GM19463 (cell line): ENCODE measurements at regions not wholly inside any gene's neighbourhood (a gene's known extent, or its start where the extent isn't known, plus 50 kb on each side); places are given as distances from the start of the nearest gene placed in this dataset.
"Not testable (repeated sequence)": the region's sequence is repeated elsewhere in the genome, so short reads cannot be mapped to it uniquely, and the experiment has no call there.

ENCODE experiments used
- ATAC-seq: cut with Tn5 transposase; IDR thresholded peaks from one replicate; pipeline ENCODE4 v1.9.1; 2021; ENCODE audit warnings: mild to moderate bottlenecking, moderate library complexity; ENCODE audit not compliant: unreplicated experiment

GRCh38 chr1:81307786-81308185 lies 492.9 kb upstream of the ADGRL2 start:
- no peak for ATAC-seq

DNA sequence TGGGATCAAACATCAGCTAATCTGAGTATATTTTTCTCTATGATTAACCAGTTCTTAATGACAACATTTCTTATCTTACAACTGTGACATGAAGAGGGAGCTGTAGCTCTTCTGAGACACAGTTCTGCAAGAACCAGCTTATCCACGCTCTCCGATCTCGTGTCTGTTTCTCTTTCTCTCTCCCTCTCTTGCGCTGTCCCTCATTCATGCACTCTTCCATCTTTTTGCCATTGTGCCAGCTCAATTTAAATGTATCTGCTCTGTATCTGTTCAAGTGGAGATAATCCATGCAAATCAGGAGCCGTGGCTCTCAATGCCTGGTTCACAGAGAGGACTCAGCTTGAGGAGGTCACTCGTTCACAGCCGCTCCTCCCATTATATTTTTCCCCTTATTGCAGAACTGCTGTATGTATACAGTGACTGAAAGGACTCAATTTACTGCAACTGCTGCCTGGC lies 494.7 kb upstream of the ADGRL2 start:
- peak; percentile 70 for ATAC-seq

- ATAC-seq = no peak
Observed at GRCh38 chr1:81304187-81304586, 496.5 kb upstream of the ADGRL2 start.

DNA sequence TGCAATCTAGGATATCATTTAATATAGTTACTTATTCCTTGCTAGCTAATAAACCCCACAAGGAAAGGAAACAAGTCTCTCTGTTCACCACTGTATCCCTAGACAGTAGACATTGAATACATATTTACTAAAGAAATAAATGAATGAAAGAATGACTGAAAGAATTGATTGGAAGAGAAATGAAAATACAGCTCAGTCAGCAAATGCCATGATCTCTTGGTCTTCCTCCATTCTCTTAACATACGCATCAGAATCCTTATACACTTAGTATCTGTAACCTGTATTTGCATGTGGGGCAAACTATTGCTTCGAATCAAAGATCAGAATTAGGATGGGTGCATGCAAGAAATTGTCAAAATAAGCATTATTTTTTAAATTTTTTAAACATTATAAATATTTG lies 500.8 kb upstream of the ADGRL2 start:
- no peak for ATAC-seq

GRCh38 chr1:81298266-81298665 lies 502.5 kb upstream of the ADGRL2 start:
- ATAC-seq = no peak

DNA sequence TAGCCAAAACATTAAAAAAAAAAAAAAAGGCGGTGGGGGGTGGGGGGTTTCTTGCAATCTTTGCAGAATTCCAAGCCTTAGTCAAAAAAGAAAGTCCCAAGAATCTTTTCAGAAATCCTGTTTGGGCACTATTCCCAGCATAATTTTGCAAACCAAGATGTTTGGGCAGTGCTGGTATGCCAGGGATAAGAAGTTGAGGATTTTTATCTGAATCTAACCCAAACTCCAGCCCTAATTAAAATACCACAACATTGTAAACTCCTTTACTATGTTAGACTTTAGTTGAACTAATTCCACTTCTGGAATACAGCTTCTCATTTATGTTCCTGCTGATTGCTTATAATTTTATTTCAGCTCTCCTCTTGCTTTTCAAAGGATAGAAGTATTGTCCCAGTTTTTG lies 504.1 kb upstream of the ADGRL2 start:
- no peak for ATAC-seq

GRCh38 chr1:81290326-81290725 lies 510.4 kb upstream of the ADGRL2 start:
- no peak for ATAC-seq

- ATAC-seq = no peak
Observed at GRCh38 chr1:81288689-81289088, 512.0 kb upstream of the ADGRL2 start.

GRCh38 chr1:81287411-81288080 lies 513.2 kb upstream of the ADGRL2 start:
- ATAC-seq = no peak

DNA sequence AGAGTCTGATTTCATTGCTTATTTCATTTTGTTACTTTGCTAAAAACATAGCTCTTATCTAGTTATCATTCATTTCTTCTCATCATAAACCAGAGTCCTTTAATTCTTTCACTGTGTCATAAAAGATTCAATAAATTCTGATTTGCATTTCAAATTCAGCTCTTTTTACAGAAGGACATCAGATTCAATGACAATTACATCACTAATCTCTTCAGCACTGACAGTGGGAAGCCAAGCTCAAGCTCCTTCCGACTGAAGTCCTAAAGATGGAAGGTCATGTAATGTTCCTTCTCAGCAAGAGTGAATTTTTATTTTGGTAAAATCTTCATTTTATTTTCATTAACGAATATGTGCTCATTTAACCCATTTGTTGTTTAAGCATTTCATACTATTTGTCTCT lies 530.7 kb upstream of the ADGRL2 start:
- ATAC-seq = no peak

- no peak for ATAC-seq
Observed at GRCh38 chr1:81264976-81265375, 535.8 kb upstream of the ADGRL2 start.

DNA sequence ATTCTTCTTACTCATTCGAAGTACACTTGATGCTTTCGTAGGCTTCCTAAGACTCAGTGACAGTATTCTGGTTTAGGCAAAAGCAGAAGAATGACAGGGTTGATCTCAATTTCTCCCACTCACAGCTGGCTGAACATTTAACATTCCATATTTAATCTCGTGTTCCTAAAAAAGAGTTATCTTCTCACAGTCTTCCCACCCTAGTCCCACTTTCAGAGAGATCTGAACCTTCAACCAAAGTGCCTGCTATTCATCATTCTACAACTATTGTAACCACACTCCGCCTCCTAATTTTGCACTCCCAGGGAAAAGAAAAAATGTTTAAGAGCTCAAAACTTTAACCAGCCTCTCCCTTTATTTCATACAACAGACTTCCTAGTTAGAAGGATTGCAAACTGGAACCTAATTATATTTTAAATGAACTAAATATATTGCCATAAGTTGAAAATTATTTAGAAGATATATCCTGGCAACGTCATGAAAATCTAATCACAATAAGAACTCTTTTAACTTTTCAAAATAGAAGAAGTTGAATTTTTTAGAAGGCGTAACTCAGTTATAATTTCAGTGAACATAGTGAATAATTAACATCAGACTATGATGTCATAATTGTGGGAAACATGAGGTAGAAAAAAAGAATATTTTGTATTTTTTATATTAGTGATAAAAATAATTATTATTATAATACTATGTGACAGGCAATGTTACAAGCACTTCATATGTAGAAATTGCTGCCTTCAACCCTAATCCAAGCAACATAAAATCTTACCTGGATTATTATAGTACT lies 540.9 kb upstream of the ADGRL2 start:
- no peak for ATAC-seq

DNA sequence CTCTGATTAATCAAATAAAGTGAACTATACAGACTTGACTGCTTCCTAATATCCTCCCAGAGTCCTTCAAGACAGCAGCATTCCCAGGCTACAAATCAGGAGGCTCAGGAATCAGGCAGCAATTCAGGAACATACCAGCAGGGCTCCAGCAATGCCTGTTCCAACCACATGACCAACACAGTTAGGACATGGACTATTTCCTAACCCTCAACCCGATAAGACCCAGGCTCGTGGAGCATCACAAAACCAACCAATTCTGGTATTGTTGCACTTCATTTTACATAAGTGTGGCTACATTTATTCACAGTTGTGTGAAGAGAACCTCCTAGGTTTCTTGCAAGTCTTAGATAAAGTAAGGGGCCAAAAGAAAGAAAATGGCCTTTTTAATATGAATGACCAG lies 546.2 kb upstream of the ADGRL2 start:
- no peak for ATAC-seq

- no peak for ATAC-seq
Observed at GRCh38 chr1:81254068-81254467, 546.7 kb upstream of the ADGRL2 start.

DNA sequence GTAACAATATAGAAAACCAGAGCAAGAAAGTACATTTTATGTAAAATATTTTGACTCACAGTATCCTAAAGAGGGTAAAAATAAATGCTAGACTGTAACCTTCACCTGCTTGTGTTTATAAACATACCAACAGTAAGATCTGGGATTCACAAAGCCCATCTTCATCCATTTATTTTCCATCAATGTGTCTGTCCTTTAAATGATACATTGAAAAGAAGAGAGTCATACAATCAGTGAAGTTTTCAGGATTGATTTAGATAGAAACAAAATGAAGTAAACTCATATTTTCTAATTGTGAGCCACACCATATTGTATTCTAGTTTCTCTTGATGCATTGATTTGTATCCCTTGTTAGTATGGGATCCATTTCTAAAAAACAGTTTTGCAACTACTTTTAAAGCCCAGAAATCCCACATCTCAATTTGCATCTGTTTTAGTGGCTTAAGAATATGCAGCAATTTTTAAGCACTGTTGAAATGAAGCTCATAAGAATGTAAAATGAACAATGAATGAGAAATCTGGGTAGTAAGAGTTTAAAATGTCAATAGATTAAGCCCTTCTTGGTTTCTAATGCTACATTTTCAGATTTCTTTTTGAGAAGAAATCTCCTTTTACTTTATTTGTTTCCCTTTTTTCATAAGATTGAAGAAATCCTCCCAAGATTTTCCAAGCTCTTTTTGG lies 548.1 kb upstream of the ADGRL2 start:
- ATAC-seq = no peak

- not testable (repeated sequence) for ATAC-seq
Observed at GRCh38 chr1:81250825-81251224, 549.9 kb upstream of the ADGRL2 start.

DNA sequence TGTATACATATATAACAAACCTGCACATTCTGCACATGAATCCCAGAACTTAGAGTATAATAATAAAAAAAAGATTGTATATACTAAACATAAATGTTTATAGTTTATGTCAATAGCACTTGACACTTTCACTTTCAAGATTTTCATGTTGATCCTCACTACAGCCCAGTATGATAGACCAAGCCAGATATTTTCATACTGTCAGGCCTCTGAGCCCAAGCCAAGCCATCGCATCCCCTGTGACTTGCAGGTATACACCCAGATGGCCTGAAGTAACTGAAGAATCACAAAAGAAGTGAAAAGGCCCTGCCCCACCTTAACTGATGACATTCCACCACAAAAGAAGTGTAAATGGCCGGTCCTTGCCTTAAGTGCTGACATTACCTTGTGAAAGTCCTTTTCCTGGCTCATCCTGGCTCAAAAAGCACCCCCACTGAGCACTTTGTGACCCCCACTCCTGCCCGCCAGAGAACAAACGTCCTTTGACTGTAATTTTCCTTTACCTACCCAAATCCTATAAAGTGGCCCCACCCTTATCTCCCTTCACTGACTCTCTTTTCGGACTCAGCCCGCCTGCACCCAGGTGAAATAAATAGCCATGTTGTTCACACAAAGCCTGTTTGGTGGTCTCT lies 555.5 kb upstream of the ADGRL2 start:
- ATAC-seq = not testable (repeated sequence)

DNA sequence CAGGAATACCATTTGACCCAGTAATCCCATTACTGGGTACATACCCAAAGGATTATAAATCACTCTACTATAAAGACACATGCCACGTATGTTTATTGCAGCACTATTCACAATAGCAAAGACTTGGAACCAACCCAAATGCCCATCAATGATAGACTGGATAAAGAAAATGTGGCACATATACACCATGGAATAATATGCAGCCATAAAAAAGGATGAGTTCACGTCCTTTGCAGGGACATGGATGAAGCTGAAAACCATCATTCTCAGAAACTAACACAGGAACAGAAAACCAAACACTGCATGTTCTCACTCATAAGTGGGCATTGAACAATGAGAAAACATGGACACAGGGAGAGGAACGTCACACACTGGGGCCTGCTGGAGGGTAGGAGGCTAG lies 556.1 kb upstream of the ADGRL2 start:
- not testable (repeated sequence) for ATAC-seq

DNA sequence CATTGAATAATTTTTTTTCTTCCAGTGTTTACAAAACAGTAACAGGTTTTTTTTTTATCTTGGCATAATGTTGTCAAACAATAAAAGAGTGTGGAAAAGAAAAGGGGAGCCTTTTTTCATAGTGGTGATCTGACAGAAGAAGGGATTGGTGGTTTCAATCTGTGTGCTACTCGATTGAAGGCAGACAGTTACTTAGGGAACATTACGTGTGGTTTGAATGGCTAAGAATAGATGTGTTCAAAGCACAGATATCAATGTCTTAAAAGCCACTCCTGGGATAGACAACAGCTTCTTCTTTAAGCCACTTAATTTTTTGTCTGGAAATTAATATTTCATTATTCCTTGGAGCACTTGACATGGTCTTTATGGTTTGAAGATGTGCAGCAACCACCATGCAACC lies 558.6 kb upstream of the ADGRL2 start:
- no peak for ATAC-seq

DNA sequence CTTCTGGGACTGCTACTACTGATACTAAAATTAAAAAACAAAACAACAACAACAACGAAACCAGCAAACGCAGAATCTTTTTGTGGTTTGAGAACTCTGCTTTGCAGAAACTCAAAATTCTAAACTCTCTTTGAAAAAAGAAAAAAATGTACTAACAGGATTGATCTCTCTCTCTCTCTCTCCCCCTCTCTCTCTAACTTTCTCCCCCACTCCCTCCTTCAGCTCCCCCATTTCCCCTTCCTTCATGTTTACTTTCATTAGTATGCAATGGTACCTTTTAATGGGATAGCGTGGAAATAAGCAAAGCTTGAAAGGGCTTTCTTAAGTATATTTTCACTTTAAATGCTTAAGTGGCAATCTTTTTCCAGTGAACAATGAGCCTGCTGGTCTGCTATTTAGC lies 562.6 kb upstream of the ADGRL2 start:
- ATAC-seq = no peak

GRCh38 chr1:81237473-81238089 lies 563.2 kb upstream of the ADGRL2 start:
- no peak for ATAC-seq
